ENCODE measurements at regions not wholly inside any gene's neighbourhood (a gene's known extent, or its start where the extent isn't known, plus 50 kb on each side); places are given as distances from the start of the nearest gene placed in this dataset.
A peak's percentile ranks its signal among the peaks of the same experiment; 100 is the strongest.

DNA sequence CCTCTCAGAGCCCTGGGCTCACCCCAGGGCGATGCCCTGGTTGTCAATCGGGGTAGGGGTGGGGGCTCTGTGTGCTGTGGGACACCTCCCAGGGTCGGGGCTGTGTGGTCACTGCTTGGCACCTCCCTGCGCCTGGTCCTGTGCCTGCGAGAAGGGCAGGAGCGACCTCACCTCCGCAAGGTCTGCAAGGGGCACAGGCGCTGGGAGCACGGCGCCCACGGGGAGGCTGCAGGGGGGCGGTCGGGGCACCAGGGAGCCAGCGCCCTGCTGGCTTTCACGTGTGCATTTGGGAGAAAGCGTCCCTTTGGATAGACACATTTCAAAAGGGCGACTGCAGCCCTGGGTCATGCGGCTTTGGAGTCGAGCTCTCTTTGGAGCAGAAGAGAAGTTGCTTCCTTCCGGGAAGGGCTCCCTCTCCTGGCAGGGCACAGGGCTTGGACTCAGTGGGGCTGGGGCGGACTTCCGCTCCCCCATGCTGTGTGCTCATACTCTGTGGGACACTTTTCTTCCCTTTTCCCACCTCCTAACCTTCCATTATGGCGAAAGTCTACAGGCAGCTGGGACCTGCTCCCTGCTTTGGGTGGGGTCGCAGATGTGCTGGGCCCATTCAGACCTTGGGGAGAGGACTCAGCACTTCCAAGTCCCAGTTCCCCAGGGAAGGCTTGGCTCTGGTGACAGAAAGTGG is 52.9 kb upstream of the SLC28A3 start:
- DNase-seq (ENCODE audit: low read depth) = no peak

GRCh38 chr9:84394036-84394435 is 53.5 kb upstream of the SLC28A3 start:
- no peak for DNase-seq (ENCODE audit: low read depth)

DNA sequence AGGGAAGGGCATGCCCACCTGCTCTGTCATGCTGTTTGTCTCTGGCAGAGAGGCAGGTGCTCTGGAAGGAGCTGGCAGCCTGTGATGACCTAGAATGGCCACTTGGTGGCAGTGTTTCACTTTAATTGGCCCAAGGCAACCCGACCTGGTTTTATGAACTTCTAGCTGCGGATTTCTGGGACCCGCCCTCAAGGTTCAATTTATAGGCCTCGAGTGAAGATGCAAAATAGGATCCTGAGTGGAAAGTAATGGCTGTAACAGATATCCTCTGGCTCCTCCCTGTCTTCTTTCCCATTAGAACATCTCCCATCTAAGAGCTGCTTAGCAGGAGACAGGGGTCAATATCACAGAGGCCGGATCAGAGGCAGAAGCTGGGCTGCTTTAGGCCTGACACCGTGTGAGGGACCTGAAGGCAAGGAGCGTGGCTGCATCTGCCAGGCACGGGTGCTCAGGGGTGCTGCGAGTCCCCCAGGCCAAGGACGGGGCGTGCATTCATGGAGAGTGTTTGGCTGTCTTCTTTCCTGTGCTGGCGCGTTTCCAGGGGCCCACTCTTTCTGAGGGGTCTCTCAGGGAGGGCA is 56.7 kb upstream of the SLC28A3 start:
- peak; percentile 78 for DNase-seq (ENCODE audit: low read depth)

GRCh38 chr9:84397822-84398221 is 57.3 kb upstream of the SLC28A3 start:
- peak; percentile 59 for DNase-seq (ENCODE audit: low read depth)

DNA sequence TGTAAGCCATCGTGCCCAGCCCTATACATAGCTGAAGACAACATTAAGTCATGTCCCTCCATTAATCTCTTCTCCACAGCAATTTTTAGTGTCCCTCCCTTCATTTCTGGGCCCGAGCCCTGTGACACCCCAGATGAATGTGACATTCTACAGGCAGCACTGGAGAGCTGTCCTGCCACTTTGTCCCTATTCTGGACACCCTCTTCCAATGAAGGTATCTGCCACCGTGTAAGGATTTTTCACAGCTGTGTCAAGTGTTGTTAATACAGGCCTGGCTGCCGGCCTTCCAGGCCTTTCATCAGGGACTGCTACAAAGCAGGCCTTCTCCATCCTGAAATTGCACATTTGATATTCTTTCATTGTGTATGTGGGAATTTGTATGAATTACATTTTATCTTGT is 62.0 kb upstream of the SLC28A3 start:
- DNase-seq (ENCODE audit: low read depth) = no peak

- no peak for DNase-seq (ENCODE audit: low read depth)
These were observed 62.7 kb upstream of the SLC28A3 start for GRCh38 chr9:84403288-84403687.

GRCh38 chr9:84404095-84404686 is 63.6 kb upstream of the SLC28A3 start:
- peak; percentile 15 for DNase-seq (ENCODE audit: low read depth)

DNA sequence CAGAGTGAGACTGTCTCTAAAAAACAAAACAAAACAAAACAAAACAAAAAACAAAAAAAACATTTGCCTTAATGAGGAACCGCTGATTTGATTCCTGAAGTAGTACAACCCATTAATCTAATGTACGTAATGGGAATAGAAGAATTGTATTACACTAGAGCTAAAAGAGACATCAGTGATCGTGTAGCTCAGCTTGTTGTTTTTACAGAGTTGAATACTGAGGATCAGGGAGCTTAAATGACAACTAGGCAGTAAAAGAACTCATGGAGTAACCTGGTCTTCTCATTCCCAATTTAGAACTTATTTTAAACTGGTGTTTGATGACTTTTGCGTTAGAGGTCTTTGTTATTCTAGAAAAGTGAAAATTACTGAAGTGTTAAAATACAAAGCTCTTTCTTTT is 65.1 kb upstream of the SLC28A3 start:
- DNase-seq (ENCODE audit: low read depth) = no peak

GRCh38 chr9:84408416-84408815 is 67.9 kb upstream of the SLC28A3 start:
- no peak for DNase-seq (ENCODE audit: low read depth)

DNA sequence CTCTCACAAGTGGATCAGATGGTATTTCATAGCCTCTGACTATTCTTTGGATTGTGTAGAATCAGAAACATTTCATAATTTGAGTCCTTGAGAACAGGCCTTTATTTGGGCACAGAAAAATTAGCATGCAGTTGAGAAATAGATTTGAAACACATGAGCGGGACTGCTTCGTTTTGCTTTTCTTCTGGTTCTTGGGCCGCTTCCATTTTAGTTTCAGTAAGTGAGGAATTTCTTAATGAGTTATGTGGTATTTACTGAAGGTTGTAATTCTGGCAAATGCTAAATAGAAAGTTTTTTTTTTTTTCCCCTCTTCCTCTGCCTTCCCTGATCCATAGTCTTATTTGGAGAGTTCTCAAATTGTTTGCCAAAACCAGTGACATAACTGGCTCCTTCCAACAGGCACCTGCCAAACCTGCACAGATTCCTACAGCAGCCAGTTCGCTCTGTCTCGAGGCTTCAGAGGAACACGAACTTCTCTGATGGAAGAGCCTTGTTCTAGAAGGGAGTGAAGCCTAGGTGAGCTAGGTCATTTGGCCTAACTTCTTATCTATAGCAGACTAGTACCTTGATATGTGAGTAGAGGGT is 71.2 kb upstream of the SLC28A3 start:
- no peak for DNase-seq (ENCODE audit: low read depth)

DNA sequence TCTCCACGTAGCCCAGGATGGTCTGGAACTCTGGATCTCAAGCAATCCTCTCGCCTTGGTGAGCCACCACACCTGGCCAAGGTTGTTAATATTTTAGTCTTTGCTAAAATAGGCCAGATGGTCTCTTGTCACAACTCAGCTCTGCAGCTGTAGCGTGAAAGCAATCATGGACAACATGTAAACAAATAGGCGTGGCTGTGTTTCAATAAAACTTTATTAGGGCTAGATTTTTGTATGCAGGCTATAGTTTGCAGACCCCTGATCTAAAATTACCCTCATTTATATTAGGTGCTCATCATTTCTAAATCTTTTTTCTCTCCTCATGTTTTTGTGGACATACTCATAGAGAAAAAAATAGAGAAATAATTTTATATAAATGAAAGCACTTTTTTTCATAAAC is 72.1 kb upstream of the SLC28A3 start:
- no peak for DNase-seq (ENCODE audit: low read depth)

DNA sequence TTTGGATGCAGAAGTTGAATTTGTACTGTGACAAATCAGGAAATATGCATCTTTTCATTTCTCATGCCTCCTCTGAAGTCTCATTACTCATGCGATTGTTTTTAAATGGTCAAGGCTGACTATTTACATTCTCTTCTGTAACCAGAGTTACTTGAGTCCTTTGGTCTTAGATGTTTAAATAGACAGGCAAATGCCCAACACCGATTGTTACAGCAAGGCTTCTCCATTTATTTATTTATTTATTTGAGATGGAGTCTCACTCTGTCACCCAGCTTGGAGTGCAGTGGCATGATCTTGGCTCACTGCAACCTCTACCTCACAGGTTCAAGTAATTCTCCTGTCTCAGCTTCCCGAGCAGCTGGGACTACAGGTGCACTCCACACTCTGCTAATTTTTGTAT is 72.7 kb upstream of the SLC28A3 start:
- no peak for DNase-seq (ENCODE audit: low read depth)

GRCh38 chr9:84419031-84419602 is 78.6 kb upstream of the SLC28A3 start:
- DNase-seq (ENCODE audit: low read depth) = no peak

DNA sequence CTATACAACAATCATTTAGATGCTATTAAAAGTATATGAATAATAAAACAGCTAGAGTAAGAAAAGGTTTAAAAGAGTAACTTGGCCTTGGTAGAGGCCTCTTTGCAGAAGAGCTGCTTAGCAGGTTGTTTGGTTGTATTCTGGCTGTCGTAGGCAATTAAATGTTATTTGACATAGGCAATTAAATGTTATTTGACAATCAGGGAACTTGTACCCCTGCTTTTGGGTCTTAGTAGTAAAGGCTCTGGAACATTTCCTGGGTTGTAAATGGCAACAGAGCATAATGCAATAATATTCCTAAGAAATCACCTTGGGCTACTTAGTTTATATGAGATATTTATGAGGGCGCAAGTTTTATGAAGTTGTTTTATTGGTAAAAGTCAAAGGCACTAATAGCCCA is 84.4 kb upstream of the SLC28A3 start:
- no peak for DNase-seq (ENCODE audit: low read depth)

DNA sequence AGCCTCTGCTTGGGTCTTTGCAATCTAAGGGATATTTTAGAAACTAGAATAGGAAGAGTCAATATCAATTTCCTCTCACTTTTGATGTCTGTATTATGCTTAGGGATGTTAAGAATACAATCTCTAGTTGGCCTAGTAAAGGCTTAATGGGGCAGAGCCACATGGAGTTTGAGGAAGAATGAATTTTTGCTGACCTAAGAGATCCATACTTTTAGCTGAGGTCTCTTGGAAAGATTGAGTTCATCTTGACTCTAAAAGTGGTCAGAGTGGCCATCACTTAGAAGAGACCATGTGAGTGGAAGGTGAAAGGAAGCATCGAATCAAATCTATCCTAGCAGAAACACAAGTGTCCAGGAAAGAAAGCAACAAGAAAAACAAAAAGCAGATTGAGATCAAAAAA is 92.2 kb upstream of the SLC28A3 start:
- no peak for DNase-seq (ENCODE audit: low read depth)

- no peak for DNase-seq (ENCODE audit: low read depth)
These were observed 95.3 kb upstream of the SLC28A3 start for GRCh38 chr9:84435902-84436301.

DNA sequence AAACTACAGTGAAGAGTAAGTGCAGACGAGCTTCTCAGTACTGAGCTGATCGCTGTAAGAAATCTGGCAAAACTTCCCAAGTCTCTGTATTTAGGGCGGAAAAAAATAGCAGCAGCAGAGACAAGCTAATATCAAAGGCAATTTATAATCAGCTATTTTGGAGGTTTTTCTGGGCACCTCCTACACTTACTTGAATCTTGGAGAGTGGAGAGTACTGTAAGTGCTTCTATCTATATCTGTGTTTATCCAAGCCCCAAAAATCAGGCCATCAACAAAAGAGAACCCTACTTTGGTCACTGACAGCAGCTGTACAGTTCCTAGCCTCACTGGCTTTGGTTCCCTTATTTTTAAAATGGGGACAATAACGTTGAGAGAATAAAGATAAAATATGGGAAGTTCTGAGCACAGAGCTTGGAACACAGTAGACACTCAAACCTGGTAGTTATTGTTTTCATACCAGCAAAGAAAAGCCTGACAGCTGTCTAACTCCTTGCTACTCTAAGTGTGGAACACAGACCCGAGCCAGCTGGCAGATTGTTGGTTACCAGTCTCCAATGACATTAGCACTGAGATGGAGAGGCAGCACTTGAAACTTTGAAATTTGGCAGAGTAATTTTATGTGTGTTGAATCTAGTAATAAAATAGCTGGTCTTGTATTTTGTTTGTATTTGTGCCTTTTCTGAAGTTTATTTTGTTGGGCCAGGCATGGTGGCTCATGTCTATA is 96.0 kb upstream of the SLC28A3 start:
- DNase-seq (ENCODE audit: low read depth) = no peak

DNA sequence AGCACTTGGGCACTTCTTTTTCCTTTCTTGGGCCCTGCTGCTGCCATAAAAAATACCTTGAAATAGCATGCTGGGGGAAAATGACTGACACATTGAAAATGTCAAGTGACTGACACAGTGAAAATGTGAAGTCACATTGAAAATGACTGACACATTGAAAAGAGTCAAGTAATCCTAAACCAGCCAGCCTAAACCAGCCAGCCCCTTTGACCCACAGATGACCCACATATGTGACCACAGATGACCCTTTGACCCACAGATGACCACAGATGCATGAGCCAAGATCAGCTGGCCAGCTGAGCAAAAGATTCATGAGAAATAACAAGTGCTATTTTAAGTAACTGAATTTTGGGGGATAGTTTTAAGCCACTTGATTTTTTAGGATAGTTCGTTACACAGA is 97.8 kb upstream of the SLC28A3 start:
- no peak for DNase-seq (ENCODE audit: low read depth)

- DNase-seq (ENCODE audit: low read depth) = no peak
These were observed 98.7 kb upstream of the SLC28A3 start for GRCh38 chr9:84439250-84439649.

- DNase-seq (ENCODE audit: low read depth) = no peak
These were observed 102.2 kb upstream of the SLC28A3 start for GRCh38 chr9:84442712-84443111.

GRCh38 chr9:84445737-84446136 is 105.2 kb upstream of the SLC28A3 start:
- no peak for DNase-seq (ENCODE audit: low read depth)

GRCh38 chr9:84447305-84447704 is 106.7 kb upstream of the SLC28A3 start:
- DNase-seq (ENCODE audit: low read depth) = no peak

Measured in Daoy (cell line).